Suprapubic skin (tissue), 4 donors: ENCODE measurements at regions not wholly inside any gene's neighbourhood (a gene's known extent, or its start where the extent isn't known, plus 50 kb on each side); places are given as distances from the start of the nearest gene placed in this dataset.

Experiments
- DNase-seq, 2 donors: peaks; one replicate each; pipeline ENCODE4 v3.0.0-alpha.2; 2019; ENCODE audit warnings: low spot score in 2 of 2
- H3K27ac ChIP-seq: fragments of 200-600 bp; sonication (generic); one replicate; pipeline ENCODE4 v1.5.1; 2019
- H3K27me3 ChIP-seq: fragments of 200-600 bp; sonication (generic); one replicate; pipeline ENCODE4 v1.5.1; 2019
- H3K36me3 ChIP-seq: fragments of 200-600 bp; sonication (generic); one replicate; pipeline ENCODE4 v1.5.1; 2019
- H3K4me1 ChIP-seq: fragments of 200-600 bp; sonication (generic); one replicate; pipeline ENCODE4 v1.5.1; 2019
- H3K4me3 ChIP-seq: fragments of 200-600 bp; sonication (generic); one replicate; pipeline ENCODE4 v1.5.1; 2019; ENCODE audit warnings: mild to moderate bottlenecking
- H3K9me3 ChIP-seq: fragments of 200-600 bp; sonication (generic); one replicate; pipeline ENCODE4 v1.5.1; 2019
- CTCF ChIP-seq, 2 donors: fragments of 200-600 bp in 1 of 2; fragments of 450-650 bp in 1 of 2; sonication (generic) in 1 of 2; IDR thresholded peaks; one replicate each; pipeline ENCODE4 v1.5.1; 2016 to 2019; ENCODE audit warnings: antibody characterized with exemption in 2 of 2, mild to moderate bottlenecking in 1 of 2, moderate library complexity in 1 of 2
- EP300 ChIP-seq: sonication (generic); formaldehyde crosslinking; IDR thresholded peaks from one replicate; pipeline ENCODE4 v1.6.1; 2017; ENCODE audit warnings: antibody characterized with exemption
- POLR2A ChIP-seq, 2 donors: fragments of 450-650 bp; IDR thresholded peaks; one replicate each; pipeline ENCODE4 v1.6.1; 2017; ENCODE audit warnings: antibody characterized with exemption in 2 of 2, mild to moderate bottlenecking in 2 of 2, moderate library complexity in 2 of 2
- POLR2AphosphoS5 ChIP-seq, 3 donors: sonication (generic); formaldehyde crosslinking; IDR thresholded peaks; one replicate each; pipeline ENCODE4 v1.6.1; 2017; ENCODE audit warnings: antibody characterized with exemption in 3 of 3
- WGBS: methylation state at CpG from one replicate; pipeline ENCODE4 v1.1.5; 2018; 5-methylcytosine and 5-hydroxymethylcytosine counted together

GRCh38 chr12:22835431-22835830, 210.5 kb downstream of the ETNK1 start:
- Histone ChIP-seq H3K36me3 (no peaks in the 10 kb centered on the region), H3K27ac (no peak overlapping the region), H3K4me1 (no peaks in the 10 kb centered on the region), H3K9me3 (no peaks in the 10 kb centered on the region), H3K4me3 (no peak overlapping the region), H3K27me3 (no peaks in the 10 kb centered on the region)
- WGBS = 72% methylated on average over 6 of the region's 6 CpGs
- TF ChIP-seq CTCF (IDR thresholded peaks at IDR 0.05) (no peak), EP300 (no peak), POLR2AphosphoS5 (IDR thresholded peaks at IDR 0.05) (no peak), POLR2A (IDR thresholded peaks at IDR 0.05) (no peak)
- DNase-seq = no peak

GRCh38 chr12:22850185-22850584, 225.2 kb downstream of the ETNK1 start:
- 91% methylated on average over 8 of the region's 8 CpGs for WGBS
- H3K4me1 ChIP-seq = no peaks in the 10 kb centered on the region
- H3K27ac ChIP-seq = no peak overlapping the region
- no peak overlapping the region for H3K4me3 ChIP-seq
- no peaks in the 10 kb centered on the region for H3K36me3 ChIP-seq
- no peak for DNase-seq
- no peaks in the 10 kb centered on the region for H3K27me3 ChIP-seq
- no peaks in the 10 kb centered on the region for H3K9me3 ChIP-seq
- TF ChIP-seq POLR2AphosphoS5 (IDR thresholded peaks at IDR 0.05) = no peak
- no peak for TF ChIP-seq CTCF (IDR thresholded peaks at IDR 0.05)
- no peak for TF ChIP-seq POLR2A (IDR thresholded peaks at IDR 0.05)
- TF ChIP-seq EP300 = no peak

- Histone ChIP-seq H3K27ac (no peak overlapping the region), H3K4me3 (no peak overlapping the region), H3K9me3 (no peaks in the 10 kb centered on the region), H3K36me3 (no peaks in the 10 kb centered on the region), H3K27me3 (no peaks in the 10 kb centered on the region), H3K4me1 (no peaks in the 10 kb centered on the region)
- DNase-seq = no peak
- TF ChIP-seq EP300 (no peak), POLR2AphosphoS5 (IDR thresholded peaks at IDR 0.05) (no peak), POLR2A (IDR thresholded peaks at IDR 0.05) (no peak), CTCF (IDR thresholded peaks at IDR 0.05) (no peak)
Observed at GRCh38 chr12:22851532-22851931, 226.6 kb downstream of the ETNK1 start.

GRCh38 chr12:22855456-22855855, 230.5 kb downstream of the ETNK1 start:
- no peaks in the 10 kb centered on the region for H3K36me3 ChIP-seq
- no peak for DNase-seq
- WGBS = 65% methylated on average over 2 of the region's 2 CpGs
- TF ChIP-seq CTCF (IDR thresholded peaks at IDR 0.05) = no peak
- no peak for TF ChIP-seq POLR2A (IDR thresholded peaks at IDR 0.05)
- no peak for TF ChIP-seq EP300
- no peak for TF ChIP-seq POLR2AphosphoS5 (IDR thresholded peaks at IDR 0.05)
- no peaks in the 10 kb centered on the region for H3K4me1 ChIP-seq
- no peak overlapping the region for H3K27ac ChIP-seq
- H3K27me3 ChIP-seq = no peaks in the 10 kb centered on the region
- H3K4me3 ChIP-seq = no peak overlapping the region
- H3K9me3 ChIP-seq = no peaks in the 10 kb centered on the region

- H3K27ac ChIP-seq = no peak overlapping the region
- no peaks in the 10 kb centered on the region for H3K27me3 ChIP-seq
- no peak overlapping the region for H3K4me3 ChIP-seq
- no peaks in the 10 kb centered on the region for H3K9me3 ChIP-seq
- no peaks in the 10 kb centered on the region for H3K36me3 ChIP-seq
- 3% methylated on average over 2 of the region's 2 CpGs for WGBS
- TF ChIP-seq CTCF (IDR thresholded peaks at IDR 0.05) (peak; percentile 9 to 31), POLR2AphosphoS5 (IDR thresholded peaks at IDR 0.05) (no peak), EP300 (no peak), POLR2A (IDR thresholded peaks at IDR 0.05) (no peak)
- DNase-seq = no peak
- no peaks in the 10 kb centered on the region for H3K4me1 ChIP-seq
Observed at GRCh38 chr12:22856178-22856577, 231.2 kb downstream of the ETNK1 start.
